ENCODE measurements at regions not wholly inside any gene's neighbourhood (a gene's known extent, or its start where the extent isn't known, plus 50 kb on each side); places are given as distances from the start of the nearest gene placed in this dataset.
"Not testable (repeated sequence)": the region's sequence is repeated elsewhere in the genome, so short reads cannot be mapped to it uniquely, and the experiment has no call there.

DNA sequence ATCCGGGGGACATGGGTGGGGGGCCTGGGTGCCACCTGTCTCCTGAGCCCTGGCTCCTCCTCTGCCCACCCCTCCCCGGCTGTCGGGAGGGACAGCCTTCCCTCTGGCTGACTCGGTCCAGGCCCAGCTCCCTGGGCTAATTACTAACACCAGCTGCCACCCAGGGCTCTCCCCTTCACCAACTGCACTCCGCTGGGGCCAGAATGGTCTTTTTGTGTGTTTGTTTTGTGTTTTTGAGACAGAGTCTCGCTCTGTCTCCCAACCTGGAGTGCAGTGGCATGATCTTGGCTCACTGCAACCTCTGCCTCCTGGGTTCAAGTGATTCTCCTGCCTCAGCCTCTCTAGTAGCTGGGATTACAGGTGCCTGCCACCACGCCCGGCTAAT lies 126.9 kb upstream of the SMURF2 start:
- not testable (repeated sequence) for H3K79me2 ChIP-seq (ENCODE audit: insufficient read depth, low read length); ATAC-seq (ENCODE audit: insufficient read depth, low read depth); H3K4me3 ChIP-seq (ENCODE audit: low read depth in 1 of 2, low read length in 2 of 2); H3K9ac ChIP-seq (ENCODE audit: low read depth, low read length); DNase-seq; H3K27ac ChIP-seq (ENCODE audit: low read length); H2AFZ ChIP-seq (ENCODE audit: low read depth, low read length); H3K27me3 ChIP-seq (ENCODE audit: insufficient read depth, low read length, poor library complexity); H4K20me1 ChIP-seq (ENCODE audit: insufficient read depth, low read length); H3K9me3 ChIP-seq (ENCODE audit: insufficient read depth, low read length, severe bottlenecking); H3K4me1 ChIP-seq (ENCODE audit: insufficient read depth, low read length); H3K4me2 ChIP-seq (ENCODE audit: insufficient read depth, low read length)
- peaks cover 27% of the 10 kb centered on the region for H3K36me3 ChIP-seq (ENCODE audit: insufficient read depth, low read length)

DNA sequence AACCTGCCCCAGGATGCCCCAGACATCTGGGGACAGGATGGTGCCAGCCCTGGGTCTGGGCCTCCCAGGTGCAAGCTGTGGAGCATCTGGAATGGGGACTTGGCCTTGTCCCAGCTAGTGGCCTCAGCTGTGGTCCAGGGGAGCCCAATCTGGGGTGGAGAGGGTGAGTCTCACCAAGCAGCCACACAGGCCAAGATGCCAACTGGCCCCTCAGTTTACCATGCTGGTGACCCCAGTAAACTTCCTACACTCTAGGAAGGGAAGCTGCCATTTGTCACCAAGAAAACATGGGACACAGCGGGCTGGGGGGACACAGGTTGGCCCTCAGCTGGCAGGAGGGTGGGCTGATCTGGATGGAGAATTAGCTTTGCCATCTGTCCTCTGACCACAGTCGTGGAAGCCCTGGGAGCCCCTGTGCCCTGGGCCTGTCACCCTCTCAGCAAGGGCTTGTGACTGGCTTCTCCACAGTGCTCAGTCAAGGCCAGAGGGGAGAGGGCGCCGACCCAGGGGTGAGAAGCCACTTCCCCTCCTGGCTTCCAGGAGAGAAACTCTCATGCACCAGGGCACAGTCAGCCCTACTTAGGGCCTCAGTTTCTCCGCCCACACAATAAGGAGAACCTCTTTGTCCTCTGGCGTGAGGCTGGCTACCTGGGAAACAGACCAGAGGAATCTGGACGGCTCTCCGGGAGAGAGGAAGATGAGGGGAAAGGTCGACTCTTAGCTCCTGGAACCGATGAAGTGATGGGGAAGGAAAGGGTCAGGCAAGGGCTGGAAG lies 126.4 kb upstream of the SMURF2 start:
- Histone ChIP-seq H3K27ac (ENCODE audit: low read length) (no peak overlapping the region), H3K79me2 (ENCODE audit: insufficient read depth, low read length) (no peaks in the 10 kb centered on the region), H3K4me2 (ENCODE audit: insufficient read depth, low read length) (no peak overlapping the region), H3K27me3 (ENCODE audit: insufficient read depth, low read length, poor library complexity) (no peaks in the 10 kb centered on the region), H4K20me1 (ENCODE audit: insufficient read depth, low read length) (no peaks in the 10 kb centered on the region), H3K9ac (ENCODE audit: low read depth, low read length) (no peak overlapping the region), H3K4me1 (ENCODE audit: insufficient read depth, low read length) (no peaks in the 10 kb centered on the region), H2AFZ (ENCODE audit: low read depth, low read length) (no peak overlapping the region), H3K36me3 (ENCODE audit: insufficient read depth, low read length) (peaks cover 33% of the 10 kb centered on the region), H3K4me3 (ENCODE audit: low read depth in 1 of 2, low read length in 2 of 2) (no peak overlapping the region), H3K9me3 (ENCODE audit: insufficient read depth, low read length, severe bottlenecking) (no peaks in the 10 kb centered on the region)
- ATAC-seq (ENCODE audit: insufficient read depth, low read depth) (peak; percentile 16; the same call in 1 of the 3 replicates), DNase-seq (no peak)
- TF ChIP-seq, protein P1, sequence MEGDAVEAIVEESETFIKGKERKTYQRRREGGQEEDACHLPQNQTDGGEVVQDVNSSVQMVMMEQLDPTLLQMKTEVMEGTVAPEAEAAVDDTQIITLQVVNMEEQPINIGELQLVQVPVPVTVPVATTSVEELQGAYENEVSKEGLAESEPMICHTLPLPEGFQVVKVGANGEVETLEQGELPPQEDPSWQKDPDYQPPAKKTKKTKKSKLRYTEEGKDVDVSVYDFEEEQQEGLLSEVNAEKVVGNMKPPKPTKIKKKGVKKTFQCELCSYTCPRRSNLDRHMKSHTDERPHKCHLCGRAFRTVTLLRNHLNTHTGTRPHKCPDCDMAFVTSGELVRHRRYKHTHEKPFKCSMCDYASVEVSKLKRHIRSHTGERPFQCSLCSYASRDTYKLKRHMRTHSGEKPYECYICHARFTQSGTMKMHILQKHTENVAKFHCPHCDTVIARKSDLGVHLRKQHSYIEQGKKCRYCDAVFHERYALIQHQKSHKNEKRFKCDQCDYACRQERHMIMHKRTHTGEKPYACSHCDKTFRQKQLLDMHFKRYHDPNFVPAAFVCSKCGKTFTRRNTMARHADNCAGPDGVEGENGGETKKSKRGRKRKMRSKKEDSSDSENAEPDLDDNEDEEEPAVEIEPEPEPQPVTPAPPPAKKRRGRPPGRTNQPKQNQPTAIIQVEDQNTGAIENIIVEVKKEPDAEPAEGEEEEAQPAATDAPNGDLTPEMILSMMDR (IDR thresholded peaks at IDR 0.05; ENCODE audit: borderline replicate concordance, extremely low read depth, low read length, poor library complexity, severe bottlenecking), result no peak
- no peak for TF ChIP-seq EZH2 (IDR thresholded peaks at IDR 0.05; ENCODE audit: borderline replicate concordance, low read depth, low read length, severe bottlenecking)

DNA sequence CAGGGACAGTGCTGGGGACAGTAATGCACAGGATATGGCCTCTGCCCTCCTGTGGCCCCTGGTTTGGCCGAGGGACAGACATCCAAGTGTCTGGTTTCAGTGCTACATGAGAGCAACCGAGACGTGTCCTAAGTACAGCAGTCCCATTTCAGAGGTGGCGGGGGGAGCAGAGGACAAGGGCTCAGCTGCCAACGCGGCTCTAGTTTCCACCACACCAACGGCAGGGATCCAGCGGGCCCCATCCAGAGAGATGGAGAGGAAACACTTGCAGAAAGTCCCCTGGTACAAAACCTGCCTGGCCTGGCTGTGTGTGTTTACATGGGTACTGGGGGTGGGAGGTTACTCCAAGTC lies 125.8 kb upstream of the SMURF2 start:
- ATAC-seq (ENCODE audit: insufficient read depth, low read depth), result no peak
- no peak overlapping the region for H3K4me3 ChIP-seq (ENCODE audit: low read depth in 1 of 2, low read length in 2 of 2)
- no peak overlapping the region for H3K27ac ChIP-seq (ENCODE audit: low read length)
- H3K79me2 ChIP-seq (ENCODE audit: insufficient read depth, low read length), result no peaks in the 10 kb centered on the region
- peaks cover 34% of the 10 kb centered on the region for H3K36me3 ChIP-seq (ENCODE audit: insufficient read depth, low read length)
- no peaks in the 10 kb centered on the region for H3K9me3 ChIP-seq (ENCODE audit: insufficient read depth, low read length, severe bottlenecking)
- no peak overlapping the region for H3K4me2 ChIP-seq (ENCODE audit: insufficient read depth, low read length)
- H3K27me3 ChIP-seq (ENCODE audit: insufficient read depth, low read length, poor library complexity), result no peaks in the 10 kb centered on the region
- no peaks in the 10 kb centered on the region for H4K20me1 ChIP-seq (ENCODE audit: insufficient read depth, low read length)
- TF ChIP-seq, protein P1 (IDR thresholded peaks at IDR 0.05; ENCODE audit: borderline replicate concordance, extremely low read depth, low read length, poor library complexity, severe bottlenecking), result no peak
- no peak overlapping the region for H3K9ac ChIP-seq (ENCODE audit: low read depth, low read length)
- no peak overlapping the region for H2AFZ ChIP-seq (ENCODE audit: low read depth, low read length)
- H3K4me1 ChIP-seq (ENCODE audit: insufficient read depth, low read length), result no peaks in the 10 kb centered on the region
- no peak for DNase-seq

DNA sequence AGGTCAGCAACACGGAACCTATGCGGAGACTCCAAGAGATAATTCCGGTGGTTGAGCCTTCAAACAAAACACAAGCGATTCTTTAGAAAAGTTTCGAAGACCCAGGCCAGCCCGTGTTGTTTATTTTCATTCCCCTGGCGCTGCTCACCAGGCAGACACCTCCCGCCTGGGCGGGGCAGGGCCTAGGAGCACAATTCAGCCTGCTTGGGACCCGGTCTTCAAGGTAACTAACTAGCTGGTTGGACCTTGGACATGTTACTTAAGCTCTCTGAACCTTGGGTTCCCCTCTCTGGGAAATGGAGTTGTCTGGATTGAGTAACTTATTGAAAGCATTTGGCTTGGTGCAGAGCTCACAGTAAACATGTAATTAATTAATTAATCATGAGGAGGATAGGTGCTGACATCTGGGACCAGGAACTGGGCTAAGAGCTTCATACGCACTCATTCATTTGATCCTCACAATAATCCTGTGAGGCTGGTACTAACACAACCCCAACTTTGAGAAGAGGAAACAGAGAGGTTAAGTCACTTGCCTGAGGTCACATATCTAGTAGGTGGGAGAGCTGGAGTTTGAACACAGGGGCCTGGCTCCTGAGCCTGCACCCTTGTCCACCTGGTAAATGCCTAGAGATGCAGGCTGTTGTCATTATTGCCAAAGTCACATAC lies 125.3 kb upstream of the SMURF2 start:
- Histone ChIP-seq H3K36me3 (ENCODE audit: insufficient read depth, low read length) (peaks cover 34% of the 10 kb centered on the region), H3K27ac (ENCODE audit: low read length) (no peak overlapping the region), H3K4me2 (ENCODE audit: insufficient read depth, low read length) (no peak overlapping the region), H3K27me3 (ENCODE audit: insufficient read depth, low read length, poor library complexity) (no peaks in the 10 kb centered on the region), H3K4me3 (ENCODE audit: low read depth in 1 of 2, low read length in 2 of 2) (no peak overlapping the region), H3K79me2 (ENCODE audit: insufficient read depth, low read length) (no peaks in the 10 kb centered on the region), H3K9ac (ENCODE audit: low read depth, low read length) (no peak overlapping the region), H2AFZ (ENCODE audit: low read depth, low read length) (no peak overlapping the region), H3K4me1 (ENCODE audit: insufficient read depth, low read length) (no peaks in the 10 kb centered on the region), H4K20me1 (ENCODE audit: insufficient read depth, low read length) (no peaks in the 10 kb centered on the region), H3K9me3 (ENCODE audit: insufficient read depth, low read length, severe bottlenecking) (no peaks in the 10 kb centered on the region)
- no peak for DNase-seq
- no peak for ATAC-seq (ENCODE audit: insufficient read depth, low read depth)
- no peak for TF ChIP-seq EZH2 (IDR thresholded peaks at IDR 0.05; ENCODE audit: borderline replicate concordance, low read depth, low read length, severe bottlenecking)
- TF ChIP-seq, protein P1 (IDR thresholded peaks at IDR 0.05; ENCODE audit: borderline replicate concordance, extremely low read depth, low read length, poor library complexity, severe bottlenecking), result no peak
